A549 (cell line): ENCODE measurements at regions not wholly inside any gene's neighbourhood (a gene's known extent, or its start where the extent isn't known, plus 50 kb on each side); places are given as distances from the start of the nearest gene placed in this dataset.

ENCODE experiments used
- ATAC-seq, 2 experiments: fragments of 200-7000 bp in 1 of 2; fragments of >200 bp in 1 of 2; cut with Nextera tagmentation in 1 of 2; cut with Tn5 transposase in 1 of 2; 3 replicates each; pipeline versions ENCODE4 v1.8.0 to v1.9.1; 2018 to 2020; ENCODE audit warnings: mild to moderate bottlenecking in 1 of 2, moderate library complexity in 1 of 2
- CTCF ChIA-PET: fragments of 300-600 bp; sonication (Branson Sonifier 250); formaldehyde crosslinking; extraction: SDS; loops from one replicate; lab custom pipeline; 2021; ENCODE audit warnings: antibody characterized with exemption, inconsistent platforms; lab: Yijun Ruan, JAX
- POLR2A ChIA-PET: fragments of 350-600 bp; formaldehyde crosslinking; extraction: SDS; loops from one replicate; lab custom pipeline; 2021; ENCODE audit warnings: antibody characterized with exemption, inconsistent platforms; lab: Yijun Ruan, JAX
- DNase-seq, 2 experiments: peaks; one replicate each; pipeline versions ENCODE4 v3.0.0 to v3.0.0-alpha.2; 2011 to 2016; ENCODE audit warnings: low read depth in 1 of 2, low spot score in 1 of 2
- FAIRE-seq: peaks from 2 replicates; lab custom pipeline; 2011; peaks lifted over from hg19 to GRCh38; lab: Jason Lieb, UNC
- H3K27ac ChIP-seq, 2 experiments: fragments of >200 bp; sonication (Bioruptor Twin); formaldehyde crosslinking; 3 replicates each; pipeline ENCODE4 v1.5.1; 2016 to 2017
- H3K4me1 ChIP-seq: fragments of >200 bp; sonication (Bioruptor Twin); formaldehyde crosslinking; 3 replicates; pipeline ENCODE4 v1.6.1; 2016
- H3K4me2 ChIP-seq: fragments of >200 bp; sonication (Bioruptor Twin); formaldehyde crosslinking; 3 replicates; pipeline ENCODE4 v1.6.1; 2016
- H3K4me3 ChIP-seq: fragments of >200 bp; sonication (Bioruptor Twin); formaldehyde crosslinking; 3 replicates; pipeline ENCODE4 v1.5.1; 2016
- H3K9me3 ChIP-seq: fragments of >200 bp; sonication (Bioruptor Twin); formaldehyde crosslinking; 3 replicates; pipeline ENCODE4 v1.6.1; 2016
- E2F6 ChIP-seq: IDR thresholded peaks from 2 replicates; pipeline ENCODE4 v1.6.1; 2012; ENCODE audit warnings: low read depth, borderline replicate concordance
- EHMT2 ChIP-seq: fragments of 200-600 bp; sonication (generic); IDR thresholded peaks from 2 replicates; pipeline ENCODE4 v1.6.1; 2016; ENCODE audit warnings: antibody characterized with exemption, low read depth, mild to moderate bottlenecking, moderate library complexity
- FOSB ChIP-seq: fragments of 250-450 bp; sonication (Bioruptor Pico); IDR thresholded peaks from 2 replicates; pipeline ENCODE4 v1.5.0; 2020; ENCODE audit warnings: mild to moderate bottlenecking, moderate library complexity
- FOXS1 ChIP-seq: fragments of 250-450 bp; sonication (Bioruptor Pico); IDR thresholded peaks from 2 replicates; pipeline ENCODE4 v1.5.0; 2020; ENCODE audit warnings: mild to moderate bottlenecking, moderate library complexity
- GATA3 ChIP-seq: IDR thresholded peaks from 2 replicates; pipeline ENCODE4 v1.6.1; 2012; ENCODE audit warnings: borderline replicate concordance
- HDAC2 ChIP-seq: fragments of 200-600 bp; sonication (generic); IDR thresholded peaks from 2 replicates; pipeline ENCODE4 v1.6.1; 2016
- KDM5A ChIP-seq: fragments of 200-600 bp; sonication (generic); IDR thresholded peaks from 2 replicates; pipeline ENCODE4 v1.6.1; 2016; ENCODE audit warnings: antibody characterized with exemption, mild to moderate bottlenecking
- MAFK ChIP-seq: fragments of 450-650 bp; IDR thresholded peaks from 2 replicates; pipeline ENCODE4 v1.6.1; 2014; ENCODE audit not compliant: partially characterized antibody
- NFE2L2 ChIP-seq: fragments of 150-350 bp; conservative IDR thresholded peaks from 2 replicates; pipeline ENCODE4 v1.6.1; 2014; ENCODE audit warnings: low read length
- NR3C1 ChIP-seq: fragments of >200 bp; sonication (Bioruptor Twin); formaldehyde crosslinking; IDR thresholded peaks from 3 replicates; pipeline ENCODE4 v1.6.1; 2017
- PBX3 ChIP-seq: IDR thresholded peaks from 2 replicates; pipeline ENCODE4 v1.6.1; 2012
- PHF8 ChIP-seq: fragments of 200-600 bp; sonication (generic); IDR thresholded peaks from 2 replicates; pipeline ENCODE4 v1.6.1; 2016; ENCODE audit warnings: low read depth, mild to moderate bottlenecking, antibody characterized with exemption, moderate library complexity, borderline replicate concordance
- POLR2A ChIP-seq: IDR thresholded peaks from 2 replicates; pipeline ENCODE4 v1.6.1; 2012; ENCODE audit warnings: mild to moderate bottlenecking, low read length
- RARB ChIP-seq: fragments of 250-450 bp; sonication (Bioruptor Pico); IDR thresholded peaks from 2 replicates; pipeline ENCODE4 v1.8.0; 2021; ENCODE audit warnings: mild to moderate bottlenecking, moderate library complexity
- REST ChIP-seq: fragments of 200-600 bp; sonication (generic); IDR thresholded peaks from 2 replicates; pipeline ENCODE4 v1.6.1; 2016; ENCODE audit warnings: antibody characterized with exemption, mild to moderate bottlenecking, moderate library complexity
- RNF2 ChIP-seq: fragments of 200-600 bp; sonication (generic); IDR thresholded peaks from 2 replicates; pipeline ENCODE4 v1.6.1; 2016; ENCODE audit warnings: low read depth, mild to moderate bottlenecking, antibody characterized with exemption, moderate library complexity, borderline replicate concordance
- SMC3 ChIP-seq: fragments of >200 bp; sonication (Bioruptor Twin); formaldehyde crosslinking; IDR thresholded peaks from 3 replicates; pipeline ENCODE4 v1.6.1; 2018; ENCODE audit warnings: inconsistent platforms
- TFCP2L1 ChIP-seq: fragments of 250-450 bp; sonication (Bioruptor Pico); IDR thresholded peaks from 2 replicates; pipeline ENCODE4 v1.5.0; 2021; ENCODE audit warnings: mild to moderate bottlenecking
- USF2 ChIP-seq: fragments of 450-650 bp; IDR thresholded peaks from 2 replicates; pipeline ENCODE4 v1.6.1; 2014; ENCODE audit warnings: antibody characterized with exemption
- ZNF302 ChIP-seq: fragments of 250-450 bp; sonication (Bioruptor Pico); IDR thresholded peaks from 2 replicates; pipeline ENCODE4 v1.9.0; 2021; ENCODE audit warnings: inconsistent platforms, mild to moderate bottlenecking, moderate library complexity
- WGBS: methylation state at CpG from one replicate; pipeline ENCODE4 v1.1.6; 2017; ENCODE audit errors: missing lambda C conversion rate; 5-methylcytosine and 5-hydroxymethylcytosine counted together

- Histone ChIP-seq H3K4me2 (no peak overlapping the region), H3K4me3 (no peak overlapping the region)
- TF ChIP-seq NR3C1 (no peak), RNF2 (no peak), USF2 (no peak), HDAC2 (no peak), FOXS1 (CRISPR knock-in tag) (no peak), PBX3 (no peak), ZNF302 (CRISPR knock-in tag) (no peak)
- TF ChIP-seq, all 56 proteins: peak for 0
- DNase-seq, result no peak
- FAIRE-seq, result no peak
- Histone ChIP-seq H3K27ac (no peak overlapping the region), H3K4me1 (peaks cover 9% of the 10 kb centered on the region), H3K9me3 (no peaks in the 10 kb centered on the region)
- CTCF ChIA-PET, result interaction anchor here (1.4 to 1.5 kb wide), 2 partner anchors 36 to 172 kb away, joined by 3 read pairs; no protein-coding TSS in a partner anchor
- no peak for ATAC-seq
- 34% methylated on average over 3 of the region's 3 CpGs for WGBS
- POLR2A ChIA-PET, result no interaction called here
These were observed 303.4 kb upstream of the ROPN1 start for GRCh38 chr3:124295362-124295761.

- H3K4me1 ChIP-seq, result peaks cover 9% of the 10 kb centered on the region
- 50% methylated on average over 6 of the region's 7 CpGs for WGBS
- no peak overlapping the region for H3K27ac ChIP-seq
- H3K9me3 ChIP-seq, result no peaks in the 10 kb centered on the region
- ATAC-seq (no peak), DNase-seq (no peak), FAIRE-seq (no peak)
- TF ChIP-seq HDAC2, result no peak
- no peak for TF ChIP-seq ZNF302 (CRISPR knock-in tag)
- TF ChIP-seq EHMT2, result no peak
- TF ChIP-seq NFE2L2, result no peak
- no peak for TF ChIP-seq REST
- no peak for TF ChIP-seq E2F6
- ChIA-PET POLR2A (no interaction called here), CTCF (interaction anchor here (0.7 to 1.6 kb wide), 3 partner anchors 10 to 253 kb away, joined by 3 read pairs; no protein-coding TSS in a partner anchor)
- no peak overlapping the region for H3K4me2 ChIP-seq
- no peak overlapping the region for H3K4me3 ChIP-seq
These were observed 304.5 kb upstream of the ROPN1 start for GRCh38 chr3:124296406-124296805.

GRCh38 chr3:124297062-124297980 lies 305.4 kb upstream of the ROPN1 start:
- ChIA-PET POLR2A (no interaction called here), CTCF (interaction anchor here (1.0 to 1.6 kb wide), 3 partner anchors 9 to 18 kb away, joined by 3 read pairs; no protein-coding TSS in a partner anchor)
- H3K4me3 ChIP-seq, result no peak overlapping the region
- 29% methylated on average over 3 of the region's 3 CpGs for WGBS
- peaks cover 3% of the 10 kb centered on the region for H3K4me1 ChIP-seq
- no peak for DNase-seq
- no peak for ATAC-seq
- no peaks in the 10 kb centered on the region for H3K9me3 ChIP-seq
- TF ChIP-seq NR3C1 (no peak), HDAC2 (no peak), SMC3 (no peak), GATA3 (no peak), TFCP2L1 (CRISPR knock-in tag) (no peak), EHMT2 (no peak), FOSB (no peak), POLR2A (no peak), KDM5A (no peak), RARB (CRISPR knock-in tag) (no peak), MAFK (no peak), PHF8 (no peak)
- no peak overlapping the region for H3K27ac ChIP-seq
- no peak overlapping the region for H3K4me2 ChIP-seq
- FAIRE-seq, result no peak
